ENCODE measurements at regions not wholly inside any gene's neighbourhood (a gene's known extent, or its start where the extent isn't known, plus 50 kb on each side); places are given as distances from the start of the nearest gene placed in this dataset.

DNA sequence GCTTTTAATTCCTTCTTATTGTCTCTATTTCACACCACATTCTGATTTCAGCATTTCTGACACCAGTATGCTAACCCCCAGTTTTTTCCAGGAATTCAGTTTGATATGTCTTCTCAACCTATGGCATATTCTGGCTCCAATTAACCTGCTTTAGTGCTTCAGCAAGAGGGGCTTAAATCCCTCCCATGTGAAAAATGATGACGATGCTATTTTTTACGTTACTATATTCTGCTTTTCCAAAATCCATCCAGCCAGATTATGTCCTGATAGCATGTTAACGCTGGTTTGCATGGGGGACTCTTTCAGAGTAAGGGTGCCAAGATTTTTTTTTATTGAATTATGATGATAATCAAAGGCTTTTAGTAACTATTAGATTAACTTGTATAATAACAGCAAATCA is 163.3 kb upstream of the ADAMTS5 start:
- in situ Hi-C loops (cut with HindIII; ENCODE audit: low pct_ligation_motif_present, low sequenced_read_pairs) = no loop called here
- TF ChIP-seq, protein P1, sequence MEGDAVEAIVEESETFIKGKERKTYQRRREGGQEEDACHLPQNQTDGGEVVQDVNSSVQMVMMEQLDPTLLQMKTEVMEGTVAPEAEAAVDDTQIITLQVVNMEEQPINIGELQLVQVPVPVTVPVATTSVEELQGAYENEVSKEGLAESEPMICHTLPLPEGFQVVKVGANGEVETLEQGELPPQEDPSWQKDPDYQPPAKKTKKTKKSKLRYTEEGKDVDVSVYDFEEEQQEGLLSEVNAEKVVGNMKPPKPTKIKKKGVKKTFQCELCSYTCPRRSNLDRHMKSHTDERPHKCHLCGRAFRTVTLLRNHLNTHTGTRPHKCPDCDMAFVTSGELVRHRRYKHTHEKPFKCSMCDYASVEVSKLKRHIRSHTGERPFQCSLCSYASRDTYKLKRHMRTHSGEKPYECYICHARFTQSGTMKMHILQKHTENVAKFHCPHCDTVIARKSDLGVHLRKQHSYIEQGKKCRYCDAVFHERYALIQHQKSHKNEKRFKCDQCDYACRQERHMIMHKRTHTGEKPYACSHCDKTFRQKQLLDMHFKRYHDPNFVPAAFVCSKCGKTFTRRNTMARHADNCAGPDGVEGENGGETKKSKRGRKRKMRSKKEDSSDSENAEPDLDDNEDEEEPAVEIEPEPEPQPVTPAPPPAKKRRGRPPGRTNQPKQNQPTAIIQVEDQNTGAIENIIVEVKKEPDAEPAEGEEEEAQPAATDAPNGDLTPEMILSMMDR (IDR thresholded peaks at IDR 0.05; ENCODE audit: low read depth, low read length, missing control alignments) = no peak
- no peaks in the 10 kb centered on the region for H3K36me3 ChIP-seq (replicated peaks)
- H3K27me3 ChIP-seq (replicated peaks) = no peaks in the 10 kb centered on the region
- H3K27ac ChIP-seq = no peak overlapping the region
- no peak for DNase-seq
- no peak overlapping the region for H3K4me3 ChIP-seq (ENCODE audit: low read depth, low read length)

DNA sequence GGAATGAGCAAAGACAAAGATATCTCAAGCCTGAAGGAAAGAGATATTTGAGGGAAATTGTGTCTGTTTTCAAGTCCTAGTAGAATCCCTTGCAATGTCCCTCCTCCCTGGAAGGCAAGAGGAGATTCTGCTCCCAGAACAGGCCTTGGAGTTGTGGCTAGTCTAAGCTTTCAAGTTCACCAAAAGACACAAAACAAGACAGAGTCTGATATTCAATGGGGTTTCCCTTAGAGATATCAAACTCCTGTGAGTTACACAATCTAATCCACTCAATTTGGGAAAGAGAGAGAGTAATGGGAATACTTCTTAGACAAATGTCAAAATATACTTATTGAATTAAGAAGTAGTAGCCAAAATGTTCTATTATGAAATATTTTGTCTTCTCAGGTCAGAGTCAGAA is 162.8 kb upstream of the ADAMTS5 start:
- Histone ChIP-seq H3K27me3 (replicated peaks) (no peaks in the 10 kb centered on the region), H3K4me3 (ENCODE audit: low read depth, low read length) (no peak overlapping the region), H3K36me3 (replicated peaks) (no peaks in the 10 kb centered on the region), H3K27ac (no peak overlapping the region)
- no peak for DNase-seq
- in situ Hi-C loops (cut with HindIII; ENCODE audit: low pct_ligation_motif_present, low sequenced_read_pairs) = no loop called here
- TF ChIP-seq, protein P1 (IDR thresholded peaks at IDR 0.05; ENCODE audit: low read depth, low read length, missing control alignments) = no peak

DNA sequence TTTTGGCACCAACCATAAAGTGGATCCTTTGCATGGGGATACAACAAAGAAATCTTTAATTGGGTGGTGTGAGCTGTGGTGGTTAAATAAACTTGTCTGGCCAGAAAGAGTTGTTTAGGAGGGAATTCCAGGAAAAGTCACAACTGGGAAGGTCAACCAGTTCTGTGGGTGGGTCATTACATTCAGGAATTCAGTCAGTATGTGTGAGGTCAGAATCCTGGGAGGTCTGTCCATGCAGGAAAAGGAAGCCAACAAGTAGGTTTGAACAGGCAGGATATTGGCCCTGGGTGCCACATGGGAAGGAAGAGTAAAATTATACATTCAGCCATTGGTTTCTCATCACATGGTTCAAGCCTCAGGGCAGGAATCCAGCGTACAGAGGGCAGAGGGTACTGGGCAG is 162.3 kb upstream of the ADAMTS5 start:
- TF ChIP-seq, protein P1 (IDR thresholded peaks at IDR 0.05; ENCODE audit: low read depth, low read length, missing control alignments) = no peak
- in situ Hi-C loops (cut with HindIII; ENCODE audit: low pct_ligation_motif_present, low sequenced_read_pairs) = no loop called here
- H3K27ac ChIP-seq = no peak overlapping the region
- no peaks in the 10 kb centered on the region for H3K27me3 ChIP-seq (replicated peaks)
- no peaks in the 10 kb centered on the region for H3K36me3 ChIP-seq (replicated peaks)
- no peak overlapping the region for H3K4me3 ChIP-seq (ENCODE audit: low read depth, low read length)
- no peak for DNase-seq

DNA sequence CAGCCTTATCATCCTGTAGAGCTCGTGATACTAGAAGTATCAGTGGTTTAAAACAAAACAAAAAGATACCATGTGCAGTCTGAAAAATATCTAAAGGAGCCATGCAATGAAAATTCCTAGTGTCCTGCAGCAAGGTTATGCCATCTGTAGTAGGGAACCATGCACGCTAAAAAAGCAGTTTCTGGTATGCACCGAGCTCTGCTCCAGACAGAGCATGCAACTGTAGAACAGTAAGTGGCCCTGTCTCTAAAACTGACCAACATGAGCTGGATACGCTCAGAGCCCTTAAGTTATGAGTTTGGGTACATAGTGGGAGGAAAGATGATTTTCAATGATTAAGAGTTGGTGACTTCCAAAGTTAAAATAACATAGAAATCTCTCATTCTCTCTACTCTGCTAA is 159.3 kb upstream of the ADAMTS5 start:
- DNase-seq = no peak
- TF ChIP-seq, protein P1 (IDR thresholded peaks at IDR 0.05; ENCODE audit: low read depth, low read length, missing control alignments) = no peak
- H3K36me3 ChIP-seq (replicated peaks) = no peaks in the 10 kb centered on the region
- no peak overlapping the region for H3K4me3 ChIP-seq (ENCODE audit: low read depth, low read length)
- no peaks in the 10 kb centered on the region for H3K27me3 ChIP-seq (replicated peaks)
- in situ Hi-C loops (cut with HindIII; ENCODE audit: low pct_ligation_motif_present, low sequenced_read_pairs) = no loop called here
- no peak overlapping the region for H3K27ac ChIP-seq

DNA sequence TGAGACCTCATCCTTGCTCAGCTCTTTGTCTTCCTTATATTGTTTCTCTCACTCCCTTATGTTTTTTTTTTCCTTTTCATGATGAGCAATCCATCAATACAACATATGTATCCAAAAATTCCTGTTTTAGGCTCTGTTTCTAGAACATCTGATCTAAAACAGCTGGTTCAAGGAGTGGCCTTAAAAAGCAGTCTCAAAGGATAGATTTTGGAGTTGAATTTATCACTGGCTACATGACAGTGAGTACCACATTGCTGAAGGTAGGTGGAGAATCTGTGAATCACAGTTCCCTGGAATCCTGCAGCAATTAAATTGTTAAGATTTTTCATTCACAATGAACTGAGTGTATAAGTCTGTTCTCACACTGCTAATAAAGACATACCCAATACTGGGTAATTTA is 155.8 kb upstream of the ADAMTS5 start:
- TF ChIP-seq, protein P1 (IDR thresholded peaks at IDR 0.05; ENCODE audit: low read depth, low read length, missing control alignments) = no peak

DNA sequence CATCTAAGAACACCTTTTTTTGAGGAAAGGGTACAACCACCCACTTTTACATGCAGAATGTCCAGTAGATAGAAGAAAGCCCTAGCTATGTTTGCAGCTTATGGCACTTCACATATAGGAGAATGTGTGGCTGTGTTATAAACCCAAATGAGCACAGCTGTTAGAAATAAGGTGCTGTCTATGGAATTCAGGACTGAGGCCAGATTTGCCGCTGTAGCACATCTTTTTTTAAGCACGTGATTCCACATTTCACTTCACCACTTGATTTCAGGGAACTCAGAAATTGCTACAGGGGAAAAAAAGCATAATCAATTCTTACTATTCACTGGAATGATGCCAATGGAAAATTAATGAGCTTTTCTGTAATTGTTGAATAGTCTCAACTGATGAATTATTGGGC is 147.2 kb upstream of the ADAMTS5 start:
- in situ Hi-C loops (cut with HindIII; ENCODE audit: low pct_ligation_motif_present, low sequenced_read_pairs) = no loop called here
- no peak overlapping the region for H3K27ac ChIP-seq
- H3K36me3 ChIP-seq (replicated peaks) = no peaks in the 10 kb centered on the region
- TF ChIP-seq, protein P1 (IDR thresholded peaks at IDR 0.05; ENCODE audit: low read depth, low read length, missing control alignments) = no peak
- H3K4me3 ChIP-seq (ENCODE audit: low read depth, low read length) = no peak overlapping the region
- DNase-seq = no peak
- no peaks in the 10 kb centered on the region for H3K27me3 ChIP-seq (replicated peaks)

More for the DNA sequence above, 155.8 kb upstream of the ADAMTS5 start:
- Histone ChIP-seq H3K27me3 (replicated peaks) (no peaks in the 10 kb centered on the region), H3K27ac (no peak overlapping the region), H3K36me3 (replicated peaks) (no peaks in the 10 kb centered on the region), H3K4me3 (ENCODE audit: low read depth, low read length) (no peak overlapping the region)
- in situ Hi-C loops (cut with HindIII; ENCODE audit: low pct_ligation_motif_present, low sequenced_read_pairs) = no loop called here
- DNase-seq = no peak

Data from brain microvascular endothelial cell (primary cell).